ENCODE measurements at regions not wholly inside any gene's neighbourhood (a gene's known extent, or its start where the extent isn't known, plus 50 kb on each side); places are given as distances from the start of the nearest gene placed in this dataset.

DNA sequence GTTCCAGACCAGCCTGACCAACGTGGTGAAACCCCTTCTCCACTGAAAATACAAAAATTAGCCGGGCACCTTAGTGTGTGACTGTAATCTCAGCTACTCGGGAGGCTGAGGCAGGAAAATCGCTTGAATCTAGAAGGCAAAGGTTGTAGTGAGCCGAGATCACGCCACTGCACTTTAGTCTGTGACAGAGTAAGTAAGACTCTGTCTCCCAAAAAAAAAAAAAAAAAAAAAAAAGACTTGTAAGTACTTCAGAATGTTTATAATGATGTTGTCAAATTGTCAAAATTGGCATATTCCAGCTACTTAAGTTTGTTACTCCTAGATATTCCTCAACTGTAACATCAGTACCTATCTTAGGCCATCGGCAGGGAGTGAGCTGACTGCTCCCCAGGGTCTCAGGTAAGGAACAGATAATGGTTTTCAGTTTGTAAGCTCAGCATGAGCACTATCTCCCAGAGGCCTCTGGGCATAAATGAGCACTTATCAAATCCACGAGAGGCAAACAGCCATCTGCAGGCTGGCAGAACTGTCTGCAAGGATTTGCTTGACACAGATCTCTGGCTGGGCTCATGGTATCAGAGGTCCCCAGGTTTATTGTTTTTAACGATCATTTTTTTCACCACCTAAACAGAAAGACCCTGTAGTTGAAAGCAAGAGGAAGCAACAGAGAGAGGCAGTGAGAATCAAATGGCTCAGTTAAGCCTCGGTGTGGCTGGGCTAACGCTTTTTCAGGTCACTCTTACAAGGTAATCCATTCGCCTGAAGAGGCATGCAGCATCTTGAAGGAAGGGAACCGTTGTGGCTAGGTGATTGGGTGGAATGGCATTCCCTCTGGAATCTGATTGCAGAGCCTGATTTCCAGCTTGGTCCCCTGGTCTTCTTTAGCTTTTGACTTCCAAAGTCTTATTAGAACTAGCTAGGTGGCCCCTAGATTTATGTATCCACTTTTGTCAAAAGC lies 115.9 kb downstream of the LY86 start:
- Histone ChIP-seq H3K27me3 (no peaks in the 10 kb centered on the region), H3K36me3 (no peaks in the 10 kb centered on the region), H3K4me1 (peaks cover 0 to 35% (median 5%) of the 10 kb centered on the region in 4 donors), H3K9me3 (no peaks in the 10 kb centered on the region), H3K4me3 (no peak overlapping the region), H3K27ac (peak overlapping the region in 3 of 4 donors; percentile 61 to 94 (median 91))
- DNase-seq, result peak in 1 of 3 donors; percentile 61
- no peak for TF ChIP-seq POLR2A (IDR thresholded peaks at IDR 0.05)
- TF ChIP-seq, protein P1, sequence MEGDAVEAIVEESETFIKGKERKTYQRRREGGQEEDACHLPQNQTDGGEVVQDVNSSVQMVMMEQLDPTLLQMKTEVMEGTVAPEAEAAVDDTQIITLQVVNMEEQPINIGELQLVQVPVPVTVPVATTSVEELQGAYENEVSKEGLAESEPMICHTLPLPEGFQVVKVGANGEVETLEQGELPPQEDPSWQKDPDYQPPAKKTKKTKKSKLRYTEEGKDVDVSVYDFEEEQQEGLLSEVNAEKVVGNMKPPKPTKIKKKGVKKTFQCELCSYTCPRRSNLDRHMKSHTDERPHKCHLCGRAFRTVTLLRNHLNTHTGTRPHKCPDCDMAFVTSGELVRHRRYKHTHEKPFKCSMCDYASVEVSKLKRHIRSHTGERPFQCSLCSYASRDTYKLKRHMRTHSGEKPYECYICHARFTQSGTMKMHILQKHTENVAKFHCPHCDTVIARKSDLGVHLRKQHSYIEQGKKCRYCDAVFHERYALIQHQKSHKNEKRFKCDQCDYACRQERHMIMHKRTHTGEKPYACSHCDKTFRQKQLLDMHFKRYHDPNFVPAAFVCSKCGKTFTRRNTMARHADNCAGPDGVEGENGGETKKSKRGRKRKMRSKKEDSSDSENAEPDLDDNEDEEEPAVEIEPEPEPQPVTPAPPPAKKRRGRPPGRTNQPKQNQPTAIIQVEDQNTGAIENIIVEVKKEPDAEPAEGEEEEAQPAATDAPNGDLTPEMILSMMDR (IDR thresholded peaks at IDR 0.05), result no peak

GRCh38 chr6:6705061-6705425 lies 116.5 kb downstream of the LY86 start:
- no peaks in the 10 kb centered on the region for H3K36me3 ChIP-seq
- H3K27ac ChIP-seq, result peak overlapping the region in 3 of 4 donors; percentile 61 to 94 (median 91)
- TF ChIP-seq, protein P1 (IDR thresholded peaks at IDR 0.05), result no peak
- no peak for TF ChIP-seq POLR2A (IDR thresholded peaks at IDR 0.05)
- no peak overlapping the region for H3K4me3 ChIP-seq
- H3K4me1 ChIP-seq, result peaks cover 0 to 29% (median 4%) of the 10 kb centered on the region in 4 donors
- no peaks in the 10 kb centered on the region for H3K27me3 ChIP-seq
- peak in 1 of 3 donors; percentile 26 for DNase-seq
- no peaks in the 10 kb centered on the region for H3K9me3 ChIP-seq

GRCh38 chr6:6705915-6706675 lies 117.6 kb downstream of the LY86 start:
- Histone ChIP-seq H3K4me3 (no peak overlapping the region), H3K9me3 (no peaks in the 10 kb centered on the region), H3K27ac (no peak overlapping the region), H3K4me1 (peaks cover 0 to 20% (median 1%) of the 10 kb centered on the region in 4 donors), H3K27me3 (no peaks in the 10 kb centered on the region), H3K36me3 (no peaks in the 10 kb centered on the region)
- no peak for TF ChIP-seq POLR2A (IDR thresholded peaks at IDR 0.05)
- TF ChIP-seq, protein P1 (IDR thresholded peaks at IDR 0.05), result no peak
- DNase-seq, result no peak

GRCh38 chr6:6707143-6707542 lies 118.6 kb downstream of the LY86 start:
- DNase-seq, result peak in 1 of 3 donors; percentile 37
- no peaks in the 10 kb centered on the region for H3K9me3 ChIP-seq
- no peaks in the 10 kb centered on the region for H3K27me3 ChIP-seq
- H3K27ac ChIP-seq, result no peak overlapping the region
- peaks cover 0 to 18% (median 4%) of the 10 kb centered on the region in 4 donors for H3K4me1 ChIP-seq
- H3K4me3 ChIP-seq, result no peak overlapping the region
- H3K36me3 ChIP-seq, result no peaks in the 10 kb centered on the region
- TF ChIP-seq, protein P1 (IDR thresholded peaks at IDR 0.05), result no peak
- no peak for TF ChIP-seq POLR2A (IDR thresholded peaks at IDR 0.05)

GRCh38 chr6:6709106-6709505 lies 120.6 kb downstream of the LY86 start:
- DNase-seq, result peak in 1 of 3 donors; percentile 29
- no peaks in the 10 kb centered on the region for H3K9me3 ChIP-seq

More at GRCh38 chr6:6709106-6709505, 120.6 kb downstream of the LY86 start:
- Histone ChIP-seq H3K27me3 (no peaks in the 10 kb centered on the region), H3K36me3 (no peaks in the 10 kb centered on the region), H3K4me3 (no peak overlapping the region), H3K4me1 (peaks cover 6 to 29% (median 17%) of the 10 kb centered on the region in 4 donors), H3K27ac (no peak overlapping the region)
- no peak for TF ChIP-seq POLR2A (IDR thresholded peaks at IDR 0.05)
- TF ChIP-seq, protein P1 (IDR thresholded peaks at IDR 0.05), result no peak
